A673 (cell line): ENCODE measurements at regions not wholly inside any gene's neighbourhood (a gene's known extent, or its start where the extent isn't known, plus 50 kb on each side); places are given as distances from the start of the nearest gene placed in this dataset.

Source experiments
- BruUV-seq: library from RNA; stranded (reverse); fragments of 400-500 nt; replicated peaks from 2 replicates; lab custom pipeline; 2021; lab: Mats Ljungman, UMichigan
- CTCF ChIA-PET: fragments of 300-600 bp; sonication (Branson Sonifier 250); formaldehyde crosslinking; loops from one replicate; lab custom pipeline; 2022; ENCODE audit warnings: antibody characterized with exemption; lab: Charles Lee
- POLR2A ChIA-PET: fragments of 300-600 bp; sonication (Branson Sonifier 250); formaldehyde crosslinking; loops from one replicate; lab custom pipeline; 2022; ENCODE audit warnings: antibody characterized with exemption; ENCODE audit not compliant: low non-redundant PET; lab: Charles Lee
- DNase-seq: peaks from one replicate; pipeline ENCODE4 v3.0.0-alpha.2; 2015; ENCODE audit warnings: low spot score
- H3K27ac ChIP-seq: fragments of 200-600 bp; sonication (generic); 2 replicates; pipeline ENCODE4 v1.5.1; 2016; ENCODE audit warnings: mixed run types, low read depth, mild to moderate bottlenecking, mixed read lengths, antibody characterized with exemption, low read length; ENCODE audit not compliant: poor library complexity, severe bottlenecking
- H3K27me3 ChIP-seq: fragments of 200-600 bp; sonication (generic); replicated peaks from 2 replicates; pipeline ENCODE4 v1.6.1; 2017; ENCODE audit warnings: mixed run types, low read depth, mild to moderate bottlenecking, mixed read lengths, antibody characterized with exemption, low read length; ENCODE audit not compliant: insufficient read depth, poor library complexity
- H3K36me3 ChIP-seq: fragments of 200-600 bp; sonication (generic); 2 replicates; pipeline ENCODE4 v1.6.1; 2016; ENCODE audit warnings: mixed run types, mild to moderate bottlenecking, mixed read lengths, antibody characterized with exemption, low read length; ENCODE audit not compliant: insufficient read depth, poor library complexity, severe bottlenecking
- H3K4me1 ChIP-seq: fragments of 200-600 bp; sonication (generic); 2 replicates; pipeline ENCODE4 v1.6.1; 2017; ENCODE audit warnings: mixed run types, mild to moderate bottlenecking, mixed read lengths, antibody characterized with exemption, low read length; ENCODE audit not compliant: insufficient read depth, poor library complexity, severe bottlenecking
- H3K4me3 ChIP-seq: fragments of 200-600 bp; sonication (generic); 2 replicates; pipeline ENCODE4 v1.5.1; 2016; ENCODE audit warnings: low read depth, mixed run types, mild to moderate bottlenecking, mixed read lengths, low read length; ENCODE audit not compliant: poor library complexity, severe bottlenecking
- H3K9me3 ChIP-seq: fragments of 200-600 bp; sonication (generic); 2 replicates; pipeline ENCODE4 v1.6.1; 2016; ENCODE audit warnings: mixed run types, low read depth, mild to moderate bottlenecking, mixed read lengths, antibody characterized with exemption, low read length; ENCODE audit not compliant: poor library complexity, severe bottlenecking
- CTCF ChIP-seq: fragments of 300-800, 200-600 bp; sonication (generic); conservative IDR thresholded peaks from 2 replicates; pipeline ENCODE4 v1.5.1; 2017; ENCODE audit warnings: low read depth, mild to moderate bottlenecking, antibody characterized with exemption, low read length, moderate library complexity, mixed read lengths
- EZH2 ChIP-seq: fragments of 200-600 bp; sonication (generic); IDR thresholded peaks from 2 replicates; pipeline ENCODE4 v1.6.1; 2017; ENCODE audit warnings: borderline replicate concordance, low read depth, mild to moderate bottlenecking, mixed read lengths, antibody characterized with exemption, low read length; ENCODE audit not compliant: poor library complexity, severe bottlenecking
- intact Hi-C: fragments of 100-400 bp; cut with micrococcal nuclease; formaldehyde crosslinking; loops from one replicate; pipeline ENCODE4 v1.10.0; 2022; ENCODE audit not compliant: unreplicated experiment

- DNase-seq = no peak
- POLR2A ChIA-PET = no interaction called here
- Histone ChIP-seq H3K9me3 (no peaks in the 10 kb centered on the region), H3K27ac (no peak overlapping the region), H3K36me3 (no peaks in the 10 kb centered on the region), H3K4me1 (peaks cover 19% of the 10 kb centered on the region), H3K27me3 (no peaks in the 10 kb centered on the region), H3K4me3 (no peak overlapping the region)
- BruUV-seq = no TSS peak
- intact Hi-C loops = no loop called here
- CTCF ChIA-PET = interaction anchor here (0.6 kb wide), 1 partner anchor 11 kb away, joined by 8 read pairs; no protein-coding TSS in a partner anchor
- TF ChIP-seq CTCF (no peak), EZH2 (no peak)
Observed at GRCh38 chr13:73859841-73860240, 274.4 kb downstream of the KLF12 start.

- no TSS peak for BruUV-seq
- H3K9me3 ChIP-seq = no peaks in the 10 kb centered on the region
- no peak overlapping the region for H3K4me3 ChIP-seq
- H3K4me1 ChIP-seq = no peaks in the 10 kb centered on the region
- ChIA-PET POLR2A (no interaction called here), CTCF (no interaction called here)
- H3K27me3 ChIP-seq = no peaks in the 10 kb centered on the region
- TF ChIP-seq CTCF = no peak
- TF ChIP-seq EZH2 = no peak
- no peaks in the 10 kb centered on the region for H3K36me3 ChIP-seq
- intact Hi-C loops = no loop called here
- H3K27ac ChIP-seq = no peak overlapping the region
- DNase-seq = no peak
Observed at GRCh38 chr13:73857106-73857505, 277.1 kb downstream of the KLF12 start.

- Histone ChIP-seq H3K27me3 (no peaks in the 10 kb centered on the region), H3K36me3 (no peaks in the 10 kb centered on the region), H3K9me3 (no peaks in the 10 kb centered on the region), H3K4me3 (no peak overlapping the region), H3K27ac (no peak overlapping the region), H3K4me1 (peaks cover 35% of the 10 kb centered on the region)
- ChIA-PET CTCF (no interaction called here), POLR2A (interaction anchor here (0.6 kb wide), 1 partner anchor 207 kb away, joined by 3 read pairs; no protein-coding TSS in a partner anchor)
- intact Hi-C loops = no loop called here
- TF ChIP-seq CTCF (no peak), EZH2 (no peak)
- BruUV-seq = no TSS peak
- no peak for DNase-seq
Observed at GRCh38 chr13:73851104-73851503, 283.1 kb downstream of the KLF12 start.
